Smooth muscle cell (in vitro differentiated cells): ENCODE measurements at regions not wholly inside any gene's neighbourhood (a gene's known extent, or its start where the extent isn't known, plus 50 kb on each side); places are given as distances from the start of the nearest gene placed in this dataset. TPM values are rescaled to one million over a fixed set of nuclear protein-coding genes. Genes with fewer than 3 reads are reported as not detected.

Source experiments
- DNase-seq: peaks from one replicate; lab custom pipeline; 2025; ENCODE audit not compliant: unreplicated experiment; lab: John Stamatoyannopoulos, UW
- H2AFZ ChIP-seq: fragments of 200-600 bp; sonication (generic); 2 replicates; pipeline ENCODE4 v1.6.0; 2016; ENCODE audit warnings: antibody characterized with exemption, low read depth, mild to moderate bottlenecking
- H3F3A ChIP-seq: fragments of 200-600 bp; sonication (generic); 2 replicates; pipeline ENCODE4 v1.6.0; 2017; ENCODE audit warnings: antibody characterized with exemption, low read depth
- H3K27ac ChIP-seq: fragments of 200-600 bp; sonication (generic); 2 replicates; pipeline ENCODE4 v1.5.1; 2016; ENCODE audit warnings: low read depth, mild to moderate bottlenecking
- H3K27me3 ChIP-seq: fragments of 200-600 bp; sonication (generic); 2 replicates; pipeline ENCODE4 v1.6.1; 2016; ENCODE audit warnings: low read depth, mild to moderate bottlenecking
- H3K36me3 ChIP-seq: fragments of 200-600 bp; sonication (generic); 2 replicates; pipeline ENCODE4 v1.5.1; 2016; ENCODE audit warnings: low read depth
- H3K4me1 ChIP-seq: fragments of 200-600 bp; sonication (generic); 2 replicates; pipeline ENCODE4 v1.5.1; 2016; ENCODE audit warnings: low read depth
- H3K4me2 ChIP-seq: fragments of 200-600 bp; sonication (generic); 2 replicates; pipeline ENCODE4 v1.6.0; 2016; ENCODE audit warnings: mild to moderate bottlenecking
- H3K4me3 ChIP-seq: fragments of 200-600 bp; sonication (generic); 2 replicates; pipeline ENCODE4 v1.5.1; 2016; ENCODE audit warnings: mild to moderate bottlenecking
- H3K79me2 ChIP-seq: fragments of 200-600 bp; sonication (generic); 2 replicates; pipeline ENCODE4 v1.6.0; 2016; ENCODE audit warnings: low read depth, mild to moderate bottlenecking
- H3K9ac ChIP-seq: fragments of 200-600 bp; sonication (generic); 2 replicates; pipeline ENCODE4 v1.6.0; 2016; ENCODE audit warnings: low read depth
- H3K9me3 ChIP-seq: fragments of 200-600 bp; sonication (generic); replicated peaks from 2 replicates; pipeline ENCODE4 v1.5.1; 2016; ENCODE audit warnings: low read depth
- H4K20me1 ChIP-seq: fragments of 200-600 bp; sonication (generic); 2 replicates; pipeline ENCODE4 v1.6.0; 2016; ENCODE audit warnings: low read depth
- WGBS: methylation state at CpG from one replicate; pipeline ENCODE4 v1.1.7; 2016; ENCODE audit warnings: low lambda C conversion rate; 5-methylcytosine and 5-hydroxymethylcytosine counted together
- small RNA-seq: library from RNA; depleted of rRNA; stranded (forward); fragments of <200 nt; gene quantifications from one replicate; pipeline ENCODE3, GENCODE V24; 2014
- TF ChIP-seq, protein P1 (sequence below): fragments of 200-600 bp; sonication (generic); IDR thresholded peaks from 2 replicates; pipeline ENCODE4 v1.5.1; 2017; ENCODE audit warnings: borderline replicate concordance, mild to moderate bottlenecking, antibody characterized with exemption; ENCODE audit not compliant: insufficient read depth, poor library complexity, severe bottlenecking

DNA sequence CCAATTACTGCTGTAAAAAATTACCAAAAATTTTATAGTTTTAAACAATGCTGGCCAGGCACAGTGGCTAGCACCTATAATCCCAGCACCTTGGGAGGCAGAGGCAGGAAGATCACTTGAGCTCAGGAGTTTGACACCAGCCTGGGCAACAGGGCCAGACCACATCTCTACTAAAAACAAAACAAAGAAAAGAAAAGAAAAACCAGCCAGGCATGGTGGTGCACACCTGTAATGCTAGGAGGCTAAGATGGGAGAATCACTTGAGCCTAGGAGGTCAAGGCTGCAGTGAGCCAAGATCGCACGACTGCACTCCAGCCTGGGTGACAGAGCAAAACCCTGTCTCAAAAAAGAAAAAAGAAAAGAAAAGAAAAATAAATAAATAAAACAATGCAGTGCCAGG, 54.0 kb upstream of the ARID2 start:
- TF ChIP-seq, protein P1, sequence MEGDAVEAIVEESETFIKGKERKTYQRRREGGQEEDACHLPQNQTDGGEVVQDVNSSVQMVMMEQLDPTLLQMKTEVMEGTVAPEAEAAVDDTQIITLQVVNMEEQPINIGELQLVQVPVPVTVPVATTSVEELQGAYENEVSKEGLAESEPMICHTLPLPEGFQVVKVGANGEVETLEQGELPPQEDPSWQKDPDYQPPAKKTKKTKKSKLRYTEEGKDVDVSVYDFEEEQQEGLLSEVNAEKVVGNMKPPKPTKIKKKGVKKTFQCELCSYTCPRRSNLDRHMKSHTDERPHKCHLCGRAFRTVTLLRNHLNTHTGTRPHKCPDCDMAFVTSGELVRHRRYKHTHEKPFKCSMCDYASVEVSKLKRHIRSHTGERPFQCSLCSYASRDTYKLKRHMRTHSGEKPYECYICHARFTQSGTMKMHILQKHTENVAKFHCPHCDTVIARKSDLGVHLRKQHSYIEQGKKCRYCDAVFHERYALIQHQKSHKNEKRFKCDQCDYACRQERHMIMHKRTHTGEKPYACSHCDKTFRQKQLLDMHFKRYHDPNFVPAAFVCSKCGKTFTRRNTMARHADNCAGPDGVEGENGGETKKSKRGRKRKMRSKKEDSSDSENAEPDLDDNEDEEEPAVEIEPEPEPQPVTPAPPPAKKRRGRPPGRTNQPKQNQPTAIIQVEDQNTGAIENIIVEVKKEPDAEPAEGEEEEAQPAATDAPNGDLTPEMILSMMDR: no peak
- 96% methylated on average over 2 of the region's 2 CpGs for WGBS
- no peak overlapping the region for H3K27ac ChIP-seq
- no peak for DNase-seq
- no peaks in the 10 kb centered on the region for H4K20me1 ChIP-seq
- H3K4me3 ChIP-seq: no peak overlapping the region
- no peaks in the 10 kb centered on the region for H3K36me3 ChIP-seq
- no peak overlapping the region for H3K4me2 ChIP-seq
- no peaks in the 10 kb centered on the region for H3K79me2 ChIP-seq
- no peaks in the 10 kb centered on the region for H3K4me1 ChIP-seq
- no peaks in the 10 kb centered on the region for H3K9me3 ChIP-seq
- H3K27me3 ChIP-seq: no peaks in the 10 kb centered on the region
- peaks cover 6% of the 10 kb centered on the region for H3F3A ChIP-seq
- H2AFZ ChIP-seq: no peak overlapping the region
- no peak overlapping the region for H3K9ac ChIP-seq

Small RNA genes lying in the stretch of these regions (small RNA-seq; reads per million reads assigned to genes)
- not detected for gene RF00026
